ENCODE measurements at regions not wholly inside any gene's neighbourhood (a gene's known extent, or its start where the extent isn't known, plus 50 kb on each side); places are given as distances from the start of the nearest gene placed in this dataset.

GRCh38 chr13:105165449-105166125 is 1369.9 kb downstream of the EFNB2 start:
- Histone ChIP-seq H3K4me3 (no peak overlapping the region), H3K27me3 (no peaks in the 10 kb centered on the region), H3K9me3 (no peaks in the 10 kb centered on the region), H3K4me1 (no peaks in the 10 kb centered on the region), H3K27ac (no peak overlapping the region), H3K36me3 (no peaks in the 10 kb centered on the region)
- no peak for DNase-seq
- intact Hi-C loops (cut with DNase I; ENCODE audit: low total_unique reads): no loop called here
- TF ChIP-seq CTCF (IDR thresholded peaks at IDR 0.05): no peak

DNA sequence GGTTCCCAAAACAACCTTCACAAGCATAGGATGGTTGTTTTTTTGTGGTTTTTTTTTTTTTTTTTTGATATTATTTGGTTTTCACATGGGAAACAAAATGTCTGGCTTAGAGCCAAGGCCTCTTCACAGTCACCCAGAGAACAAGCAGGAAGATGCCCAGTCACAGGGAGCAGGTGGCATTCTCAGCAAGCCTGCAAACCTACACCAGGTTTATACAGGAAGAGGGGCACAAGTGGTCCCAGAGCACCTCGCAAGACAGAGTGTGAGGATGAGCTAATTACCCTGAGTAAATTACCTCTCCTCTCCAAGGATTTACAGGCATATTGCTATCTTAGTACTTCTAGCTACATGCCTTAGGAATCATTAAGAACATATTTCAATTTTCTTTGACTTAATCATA is 1375.6 kb downstream of the EFNB2 start:
- H3K36me3 ChIP-seq: no peaks in the 10 kb centered on the region
- no peaks in the 10 kb centered on the region for H3K27me3 ChIP-seq
- no peaks in the 10 kb centered on the region for H3K4me1 ChIP-seq
- DNase-seq: no peak
- intact Hi-C loops (cut with DNase I; ENCODE audit: low total_unique reads): no loop called here
- H3K27ac ChIP-seq: no peak overlapping the region
- no peak for TF ChIP-seq CTCF (IDR thresholded peaks at IDR 0.05)
- H3K9me3 ChIP-seq: no peaks in the 10 kb centered on the region
- H3K4me3 ChIP-seq: no peak overlapping the region

DNA sequence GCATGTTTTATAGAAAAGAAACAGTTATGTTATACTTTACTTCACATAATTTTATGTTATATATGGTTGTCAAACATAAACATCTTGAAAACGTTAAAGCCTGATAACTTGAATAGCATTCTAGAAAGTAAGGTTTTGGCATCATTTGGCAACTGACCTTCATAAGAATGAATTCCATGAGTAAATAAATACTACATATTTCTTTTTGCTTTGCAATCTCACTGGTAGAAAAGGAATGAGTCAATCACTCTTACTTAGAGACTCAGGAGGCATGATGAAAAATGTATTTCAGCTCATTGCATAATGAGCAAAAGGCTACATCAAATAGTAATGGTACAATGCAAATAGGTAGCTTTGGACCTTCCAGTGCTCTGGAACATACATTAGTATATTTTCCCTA is 1381.9 kb downstream of the EFNB2 start:
- TF ChIP-seq CTCF (IDR thresholded peaks at IDR 0.05): no peak
- no peaks in the 10 kb centered on the region for H3K36me3 ChIP-seq
- H3K27ac ChIP-seq: no peak overlapping the region
- no peak for DNase-seq
- H3K9me3 ChIP-seq: no peaks in the 10 kb centered on the region
- no peak overlapping the region for H3K4me3 ChIP-seq
- H3K27me3 ChIP-seq: no peaks in the 10 kb centered on the region
- no peaks in the 10 kb centered on the region for H3K4me1 ChIP-seq
- intact Hi-C loops (cut with DNase I; ENCODE audit: low total_unique reads): no loop called here

DNA sequence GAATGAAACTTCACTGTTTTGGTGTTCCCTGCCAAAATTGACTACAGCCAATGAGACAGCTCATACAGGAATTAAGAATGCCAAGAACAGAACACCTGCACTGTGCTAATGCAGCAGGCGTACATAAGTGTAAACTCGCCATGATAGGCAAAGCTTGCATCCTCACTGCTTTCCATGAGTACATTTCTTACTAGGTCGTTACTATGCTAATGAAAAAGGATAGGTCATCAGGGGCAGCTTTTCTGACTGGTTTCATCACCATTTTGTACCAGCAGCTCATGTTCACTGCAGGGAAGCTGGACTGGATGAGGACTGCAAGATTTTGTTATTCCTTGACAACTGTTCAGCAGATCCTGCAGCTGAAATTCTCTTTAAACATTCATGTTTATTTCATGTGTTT is 1383.8 kb downstream of the EFNB2 start:
- Histone ChIP-seq H3K36me3 (no peaks in the 10 kb centered on the region), H3K4me1 (no peaks in the 10 kb centered on the region), H3K27me3 (no peaks in the 10 kb centered on the region), H3K27ac (no peak overlapping the region), H3K9me3 (no peaks in the 10 kb centered on the region), H3K4me3 (no peak overlapping the region)
- TF ChIP-seq CTCF (IDR thresholded peaks at IDR 0.05): no peak
- no peak for DNase-seq
- intact Hi-C loops (cut with DNase I; ENCODE audit: low total_unique reads): no loop called here

DNA sequence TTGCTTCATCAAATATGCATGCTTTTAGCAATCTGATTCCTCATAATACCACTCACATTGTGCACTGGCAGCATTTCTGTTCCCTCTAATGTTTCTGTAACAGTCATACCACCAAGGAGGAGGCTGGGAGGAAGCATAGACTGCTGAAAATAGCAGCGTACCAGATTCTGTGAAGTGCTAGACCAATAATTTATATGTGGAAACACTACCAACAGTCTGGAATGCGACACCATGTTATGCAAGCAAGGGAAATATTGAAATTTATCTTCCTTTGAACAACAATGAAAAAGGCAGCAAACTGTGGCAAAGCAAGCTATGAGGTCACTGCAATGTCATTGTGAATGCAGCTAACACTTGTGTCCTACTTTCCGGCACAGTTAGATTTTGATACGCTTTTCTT is 1388.0 kb downstream of the EFNB2 start:
- Histone ChIP-seq H3K36me3 (no peaks in the 10 kb centered on the region), H3K4me1 (no peaks in the 10 kb centered on the region), H3K27ac (no peak overlapping the region), H3K27me3 (no peaks in the 10 kb centered on the region), H3K4me3 (no peak overlapping the region), H3K9me3 (no peaks in the 10 kb centered on the region)
- intact Hi-C loops (cut with DNase I; ENCODE audit: low total_unique reads): no loop called here
- DNase-seq: no peak
- TF ChIP-seq CTCF (IDR thresholded peaks at IDR 0.05): no peak

DNA sequence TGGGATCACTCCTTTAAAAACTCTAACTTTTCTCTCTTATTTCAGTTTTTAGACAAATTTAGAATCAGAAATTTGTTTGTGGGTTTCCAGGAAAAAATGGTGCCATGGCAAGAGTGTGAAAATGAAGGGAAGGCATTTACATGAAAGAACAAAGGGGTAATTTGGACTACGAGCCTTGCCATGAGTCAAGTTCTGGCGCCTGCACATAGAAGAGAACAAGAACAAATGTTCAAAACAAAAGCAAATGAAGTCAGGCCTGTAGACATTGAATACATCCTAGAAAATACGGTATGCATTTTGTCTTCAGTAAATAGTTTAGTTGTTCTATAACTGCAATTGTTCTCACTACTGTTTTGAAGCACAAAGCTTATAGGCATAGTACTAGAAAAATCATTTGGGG is 1390.5 kb downstream of the EFNB2 start:
- intact Hi-C loops (cut with DNase I; ENCODE audit: low total_unique reads): no loop called here
- Histone ChIP-seq H3K9me3 (no peaks in the 10 kb centered on the region), H3K27ac (no peak overlapping the region), H3K36me3 (no peaks in the 10 kb centered on the region), H3K4me1 (no peaks in the 10 kb centered on the region), H3K4me3 (no peak overlapping the region), H3K27me3 (no peaks in the 10 kb centered on the region)
- no peak for TF ChIP-seq CTCF (IDR thresholded peaks at IDR 0.05)
- DNase-seq: no peak
